Breast epithelium (tissue), 3 donors: ENCODE measurements at regions not wholly inside any gene's neighbourhood (a gene's known extent, or its start where the extent isn't known, plus 50 kb on each side); places are given as distances from the start of the nearest gene placed in this dataset.

Source experiments
- CTCF ChIP-seq, 3 donors: fragments of 450-650 bp; IDR thresholded peaks; one replicate each; pipeline ENCODE4 v1.5.1; 2016 to 2017; ENCODE audit warnings: antibody characterized with exemption in 3 of 3, mild to moderate bottlenecking in 3 of 3, moderate library complexity in 3 of 3
- POLR2AphosphoS5 ChIP-seq, 3 donors: sonication (generic); formaldehyde crosslinking; IDR thresholded peaks; one replicate each; pipeline ENCODE4 v1.6.1; 2017; ENCODE audit warnings: antibody characterized with exemption in 3 of 3

- TF ChIP-seq CTCF (IDR thresholded peaks at IDR 0.05) (no peak), POLR2AphosphoS5 (IDR thresholded peaks at IDR 0.05) (no peak)
These were observed 101.6 kb upstream of the BACE2 start for GRCh38 chr21:41066086-41066938.
